ENCODE measurements at regions not wholly inside any gene's neighbourhood (a gene's known extent, or its start where the extent isn't known, plus 50 kb on each side); places are given as distances from the start of the nearest gene placed in this dataset.
"Not testable (repeated sequence)": the region's sequence is repeated elsewhere in the genome, so short reads cannot be mapped to it uniquely, and the experiment has no call there.

DNA sequence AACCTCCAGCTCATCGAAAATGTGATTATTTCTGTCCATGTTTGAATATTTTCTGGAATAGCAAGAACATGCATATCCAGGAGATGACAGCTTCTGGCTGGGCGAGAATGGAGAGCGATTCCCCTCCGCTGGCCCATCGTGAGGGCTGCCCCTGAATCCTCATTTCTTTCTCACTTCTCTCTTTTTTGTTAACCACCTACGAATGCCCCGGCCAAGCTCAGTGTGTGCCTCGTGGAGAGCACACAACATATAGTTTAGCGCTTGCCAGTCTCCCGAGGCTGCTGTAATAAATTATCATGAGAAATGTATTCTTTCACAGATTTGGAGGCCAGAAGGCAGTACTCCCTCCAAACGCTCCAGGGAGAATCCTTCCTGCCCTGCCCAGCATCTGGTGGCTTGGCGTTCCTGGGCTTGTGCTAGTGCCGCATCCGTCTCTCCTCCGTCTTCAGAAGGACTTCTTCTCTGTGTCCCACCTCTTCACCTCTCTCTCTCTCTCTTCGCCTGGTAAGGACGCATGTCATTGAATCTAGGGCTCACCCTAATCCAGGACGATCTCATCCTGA, 1306.0 kb downstream of the TBC1D22A start:
- no peak for TF ChIP-seq CTCF (IDR thresholded peaks at IDR 0.05; ENCODE audit: low read depth, low read length, missing control alignments)
- no peak overlapping the region for H3K4me3 ChIP-seq (replicated peaks; ENCODE audit: low read depth, low read length)
- no peak for DNase-seq (ENCODE audit: extremely low read depth, low read depth)

DNA sequence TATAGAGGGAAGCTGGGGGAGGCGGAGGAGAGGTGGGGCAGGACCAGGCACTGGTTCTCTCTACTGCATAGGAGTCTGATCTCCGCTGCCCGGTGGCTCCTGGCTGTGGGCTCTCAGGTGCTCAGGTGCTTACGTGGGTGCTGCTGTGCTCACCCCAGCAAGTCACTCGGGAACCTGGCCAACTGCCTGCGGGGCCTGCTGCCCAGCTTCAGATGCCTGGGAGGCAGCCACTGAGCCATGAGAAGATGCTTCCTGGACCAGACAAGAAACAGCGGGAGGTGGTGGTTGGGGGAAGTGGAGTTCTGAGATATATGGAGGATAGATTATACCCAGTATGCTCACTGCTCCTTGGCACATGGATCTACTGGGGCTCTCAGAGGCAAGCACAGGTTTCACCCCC, 1303.4 kb downstream of the TBC1D22A start:
- DNase-seq (ENCODE audit: extremely low read depth, low read depth), result no peak
- TF ChIP-seq CTCF (IDR thresholded peaks at IDR 0.05; ENCODE audit: low read depth, low read length, missing control alignments), result no peak
- H3K4me3 ChIP-seq (replicated peaks; ENCODE audit: low read depth, low read length), result no peak overlapping the region

DNA sequence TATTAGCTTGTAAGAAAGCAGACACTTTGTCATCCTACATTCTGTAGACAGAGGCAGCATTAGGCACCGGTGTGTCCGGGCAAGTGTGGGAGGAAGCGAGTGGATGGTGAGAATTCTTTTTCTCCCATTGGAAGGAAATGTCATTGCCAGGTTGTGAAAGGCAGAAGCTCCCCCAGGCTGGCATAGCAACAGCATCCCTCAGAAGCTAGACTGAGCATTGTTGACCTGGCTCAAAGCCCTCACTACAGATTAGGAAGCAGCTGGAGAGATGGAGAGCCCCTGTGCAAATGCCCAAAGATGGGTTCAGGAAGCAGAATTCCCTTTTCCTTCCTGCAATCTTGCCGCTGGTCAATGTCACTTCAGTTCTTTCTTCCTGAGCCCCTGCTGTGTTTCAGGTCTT, 1299.3 kb downstream of the TBC1D22A start:
- no peak for DNase-seq (ENCODE audit: extremely low read depth, low read depth)
- no peak for TF ChIP-seq CTCF (IDR thresholded peaks at IDR 0.05; ENCODE audit: low read depth, low read length, missing control alignments)
- H3K4me3 ChIP-seq (replicated peaks; ENCODE audit: low read depth, low read length), result no peak overlapping the region

DNA sequence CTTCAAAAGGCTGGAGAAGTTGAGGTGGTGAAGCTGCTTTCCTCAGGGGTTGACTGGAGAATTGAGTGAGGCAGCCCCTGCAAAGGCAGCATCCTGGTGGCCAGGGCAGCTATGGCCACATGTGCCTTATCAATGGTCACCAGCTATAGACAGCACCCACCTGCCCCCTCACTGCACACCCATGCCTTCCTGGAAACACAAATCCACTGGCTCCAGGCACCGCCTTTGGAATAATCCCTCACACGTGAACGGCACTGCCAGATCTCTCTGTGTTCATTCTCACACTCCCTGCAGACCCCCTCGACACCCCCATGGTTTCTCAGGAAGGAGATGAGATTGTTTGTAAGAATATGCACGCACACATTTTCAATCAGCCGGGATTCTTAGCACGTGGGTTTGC, 1297.8 kb downstream of the TBC1D22A start:
- H3K4me3 ChIP-seq (replicated peaks; ENCODE audit: low read depth, low read length), result no peak overlapping the region
- no peak for DNase-seq (ENCODE audit: extremely low read depth, low read depth)
- TF ChIP-seq CTCF (IDR thresholded peaks at IDR 0.05; ENCODE audit: low read depth, low read length, missing control alignments), result no peak

DNA sequence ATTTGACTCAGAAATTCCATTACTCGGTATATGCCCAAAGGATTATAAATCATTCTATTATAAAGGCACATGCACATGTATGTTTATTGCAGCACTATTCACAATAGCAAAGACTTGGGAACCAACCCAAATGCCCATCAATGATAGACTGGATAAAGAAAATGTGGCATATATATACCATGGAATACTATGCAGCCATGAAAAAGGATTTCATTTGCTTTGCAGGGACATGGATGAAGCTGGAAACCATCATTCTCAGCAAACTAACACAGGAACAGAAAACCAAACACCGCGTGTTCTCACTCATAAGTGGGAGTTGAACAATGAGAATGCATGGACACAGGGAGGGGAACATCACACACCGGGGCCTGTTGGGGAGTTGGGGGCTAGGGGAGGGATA, 1297.1 kb downstream of the TBC1D22A start:
- H3K4me3 ChIP-seq (replicated peaks; ENCODE audit: low read depth, low read length); DNase-seq (ENCODE audit: extremely low read depth, low read depth): not testable (repeated sequence)

- TF ChIP-seq CTCF (IDR thresholded peaks at IDR 0.05; ENCODE audit: low read depth, low read length, missing control alignments), result no peak
- DNase-seq (ENCODE audit: extremely low read depth, low read depth), result no peak
These were observed 1294.8 kb downstream of the TBC1D22A start for GRCh38 chr22:48057116-48057835.

GRCh38 chr22:48055827-48056226, 1293.4 kb downstream of the TBC1D22A start:
- H3K4me3 ChIP-seq (replicated peaks; ENCODE audit: low read depth, low read length), result no peak overlapping the region
- DNase-seq (ENCODE audit: extremely low read depth, low read depth), result no peak
- no peak for TF ChIP-seq CTCF (IDR thresholded peaks at IDR 0.05; ENCODE audit: low read depth, low read length, missing control alignments)

More at GRCh38 chr22:48057116-48057835, 1294.8 kb downstream of the TBC1D22A start:
- no peak overlapping the region for H3K4me3 ChIP-seq (replicated peaks; ENCODE audit: low read depth, low read length)
